Stomach (tissue), 8 donors: ENCODE measurements at regions not wholly inside any gene's neighbourhood (a gene's known extent, or its start where the extent isn't known, plus 50 kb on each side); places are given as distances from the start of the nearest gene placed in this dataset.

Source experiments
- DNase-seq, 2 donors: peaks; one replicate each; pipeline versions ENCODE4 v3.0.0 to v3.0.0-alpha.2; 2013 to 2019
- H3K27ac ChIP-seq, 5 donors: fragments of 200-600 bp in 4 of 5; sonication (generic) in 4 of 5; one replicate each; pipeline ENCODE4 v1.5.1; 2013 to 2019; ENCODE audit warnings: mild to moderate bottlenecking in 1 of 5, moderate library complexity in 1 of 5
- H3K27me3 ChIP-seq, 3 donors: fragments of 200-600 bp; sonication (generic); one replicate each; pipeline ENCODE4 v1.5.1; 2017 to 2019; ENCODE audit warnings: mixed run types in 1 of 3
- H3K36me3 ChIP-seq, 4 donors: fragments of 200-600 bp; sonication (generic); 1 replicate in 3 of 4; 2 replicates in 1 of 4; pipeline ENCODE4 v1.5.1; 2016 to 2019
- H3K4me1 ChIP-seq, 4 donors: fragments of 200-600 bp; sonication (generic); one replicate each; pipeline ENCODE4 v1.5.1; 2016 to 2019
- H3K4me3 ChIP-seq, 4 donors: fragments of 200-600 bp; sonication (generic) in 3 of 4; one replicate each; pipeline ENCODE4 v1.5.1; 2016 to 2019; ENCODE audit warnings: mild to moderate bottlenecking in 1 of 4
- H3K9me3 ChIP-seq, 4 donors: fragments of 200-600 bp; sonication (generic); one replicate each; pipeline ENCODE4 v1.5.1; 2016 to 2019
- CTCF ChIP-seq, 7 experiments: fragments of 450-650 bp in 4 of 7; fragments of 200-600 bp in 3 of 7; sonication (generic) in 3 of 7; IDR thresholded peaks; one replicate each; pipeline ENCODE4 v1.5.1; 2016 to 2019; ENCODE audit warnings: antibody characterized with exemption in 7 of 7, control low read depth in 2 of 7, mild to moderate bottlenecking in 1 of 7
- EP300 ChIP-seq: sonication (generic); formaldehyde crosslinking; IDR thresholded peaks from one replicate; pipeline ENCODE4 v1.6.1; 2017; ENCODE audit warnings: antibody characterized with exemption
- POLR2A ChIP-seq, 4 donors: fragments of 450-650 bp; IDR thresholded peaks; one replicate each; pipeline ENCODE4 v1.6.1; 2016; ENCODE audit warnings: antibody characterized with exemption in 4 of 4, control low read depth in 2 of 4, mild to moderate bottlenecking in 1 of 4, moderate library complexity in 1 of 4
- POLR2AphosphoS5 ChIP-seq, 3 donors: sonication (generic); formaldehyde crosslinking; IDR thresholded peaks; one replicate each; pipeline ENCODE4 v1.6.1; 2016; ENCODE audit warnings: antibody characterized with exemption in 3 of 3
- WGBS, 5 donors: extraction: QIAGEN DNeasy Blood & Tissue Kit in 3 of 5; methylation state at CpG; one replicate each; pipeline versions ENCODE4 v1.1.5 to v1.1.7; 2013 to 2018; 5-methylcytosine and 5-hydroxymethylcytosine counted together
- intact Hi-C: fragments of 100-400 bp; cut with DNase I; formaldehyde crosslinking; loops from one replicate; pipeline ENCODE4 v1.15.1; 2023; ENCODE audit warnings: low total_unique reads
- donor health status: healthy with polysubstance abuse.
- donor health status: Bipolar disorder and iron deficiency.
- donor health status: healthy.

GRCh38 chr9:120259100-120259499, 320.9 kb downstream of the CDK5RAP2 start:
- no peak overlapping the region for H3K27ac ChIP-seq
- DNase-seq: no peak
- H3K36me3 ChIP-seq: no peaks in the 10 kb centered on the region
- H3K9me3 ChIP-seq: no peaks in the 10 kb centered on the region
- TF ChIP-seq POLR2AphosphoS5 (IDR thresholded peaks at IDR 0.05): no peak
- no peak for TF ChIP-seq EP300
- TF ChIP-seq POLR2A (IDR thresholded peaks at IDR 0.05): no peak
- TF ChIP-seq CTCF (IDR thresholded peaks at IDR 0.05): no peak
- intact Hi-C loops: no loop called here
- peaks cover 0 to 3% (median 0%) of the 10 kb centered on the region in 3 donors for H3K27me3 ChIP-seq
- no peak overlapping the region for H3K4me3 ChIP-seq
- 79 to 97% (median 87%) methylated on average over 1 of the region's 1 CpG for WGBS, 5 donors
- no peaks in the 10 kb centered on the region for H3K4me1 ChIP-seq

GRCh38 chr9:120258096-120258495, 321.9 kb downstream of the CDK5RAP2 start:
- intact Hi-C loops: no loop called here
- no peaks in the 10 kb centered on the region for H3K4me1 ChIP-seq
- no peaks in the 10 kb centered on the region for H3K36me3 ChIP-seq
- no peaks in the 10 kb centered on the region for H3K9me3 ChIP-seq
- no peak for DNase-seq
- H3K27me3 ChIP-seq: peaks cover 0 to 3% (median 0%) of the 10 kb centered on the region in 3 donors
- TF ChIP-seq POLR2A (IDR thresholded peaks at IDR 0.05) (no peak), CTCF (IDR thresholded peaks at IDR 0.05) (no peak), POLR2AphosphoS5 (IDR thresholded peaks at IDR 0.05) (no peak), EP300 (no peak)
- WGBS, 5 donors: 54 to 62% (median 57%) methylated on average over 3 of the region's 3 CpGs
- no peak overlapping the region for H3K4me3 ChIP-seq
- no peak overlapping the region for H3K27ac ChIP-seq

GRCh38 chr9:120257483-120257882, 322.5 kb downstream of the CDK5RAP2 start:
- intact Hi-C loops: no loop called here
- Histone ChIP-seq H3K4me1 (no peaks in the 10 kb centered on the region), H3K36me3 (no peaks in the 10 kb centered on the region), H3K27ac (no peak overlapping the region), H3K27me3 (peaks cover 0 to 3% (median 0%) of the 10 kb centered on the region in 3 donors), H3K4me3 (no peak overlapping the region), H3K9me3 (no peaks in the 10 kb centered on the region)
- DNase-seq: no peak
- 70 to 85% (median 72%) methylated on average over 6 of the region's 6 CpGs for WGBS, 5 donors
- TF ChIP-seq POLR2A (IDR thresholded peaks at IDR 0.05) (no peak), EP300 (no peak), CTCF (IDR thresholded peaks at IDR 0.05) (no peak), POLR2AphosphoS5 (IDR thresholded peaks at IDR 0.05) (no peak)

GRCh38 chr9:120256146-120256545, 323.8 kb downstream of the CDK5RAP2 start:
- peaks cover 0 to 3% (median 0%) of the 10 kb centered on the region in 3 donors for H3K27me3 ChIP-seq
- no peaks in the 10 kb centered on the region for H3K36me3 ChIP-seq
- no peaks in the 10 kb centered on the region for H3K4me1 ChIP-seq
- no peak for TF ChIP-seq POLR2A (IDR thresholded peaks at IDR 0.05)
- TF ChIP-seq EP300: no peak
- no peak for TF ChIP-seq POLR2AphosphoS5 (IDR thresholded peaks at IDR 0.05)
- TF ChIP-seq CTCF (IDR thresholded peaks at IDR 0.05): no peak
- DNase-seq: no peak
- H3K4me3 ChIP-seq: no peak overlapping the region
- H3K27ac ChIP-seq: no peak overlapping the region
- intact Hi-C loops: no loop called here
- no peaks in the 10 kb centered on the region for H3K9me3 ChIP-seq
